Ovary (tissue), 3 donors: ENCODE measurements at regions not wholly inside any gene's neighbourhood (a gene's known extent, or its start where the extent isn't known, plus 50 kb on each side); places are given as distances from the start of the nearest gene placed in this dataset.
"Not testable (repeated sequence)": the region's sequence is repeated elsewhere in the genome, so short reads cannot be mapped to it uniquely, and the experiment has no call there.

ENCODE experiments used
- CTCF ChIP-seq, 3 donors: fragments of 450-650 bp in 2 of 3; fragments of 200-600 bp in 1 of 3; IDR thresholded peaks; one replicate each; pipeline versions ENCODE4 v1.5.1 to v1.8.0; 2016 to 2022; ENCODE audit warnings: antibody characterized with exemption in 3 of 3, mild to moderate bottlenecking in 1 of 3
- POLR2A ChIP-seq: fragments of 450-650 bp; IDR thresholded peaks from one replicate; pipeline ENCODE4 v1.6.1; 2017; ENCODE audit warnings: antibody characterized with exemption, mild to moderate bottlenecking, moderate library complexity
- donor health status: DM: no; HTN: no; CAD: no.

DNA sequence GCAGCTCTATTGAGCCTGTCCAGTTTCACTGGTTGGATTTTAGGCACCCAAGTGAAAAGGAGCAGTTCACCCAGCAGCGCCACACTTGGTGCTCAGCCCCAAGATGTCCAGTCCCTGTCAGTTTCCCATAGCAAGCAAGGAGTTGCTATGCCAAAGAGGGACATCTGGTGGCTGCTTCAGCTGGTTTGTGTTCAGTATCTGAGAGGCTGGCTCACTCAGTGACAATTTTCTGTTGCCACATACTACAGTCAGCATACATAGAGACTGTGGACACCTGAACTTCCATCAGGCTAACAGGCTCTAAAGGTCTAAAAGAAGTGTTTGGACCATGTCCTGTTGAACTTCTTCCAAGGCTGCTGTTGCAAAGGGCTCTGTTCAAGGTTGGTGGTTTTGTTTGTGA is 453.9 kb downstream of the RPIA start:
- TF ChIP-seq CTCF (IDR thresholded peaks at IDR 0.05); POLR2A: not testable (repeated sequence)
